Caco-2 (cell line): ENCODE measurements at regions not wholly inside any gene's neighbourhood (a gene's known extent, or its start where the extent isn't known, plus 50 kb on each side); places are given as distances from the start of the nearest gene placed in this dataset.

Experiments used
- BruUV-seq: library from RNA; stranded (reverse); fragments of 400-500 nt; replicated peaks from 2 replicates; lab custom pipeline; 2021; lab: Mats Ljungman, UMichigan
- CTCF ChIA-PET: fragments of 300-600 bp; sonication (Branson Sonifier 250); formaldehyde crosslinking; loops from one replicate; lab custom pipeline; 2022; ENCODE audit warnings: antibody characterized with exemption; lab: Charles Lee
- POLR2A ChIA-PET: fragments of 300-600 bp; sonication (Branson Sonifier 250); formaldehyde crosslinking; loops from one replicate; lab custom pipeline; 2022; ENCODE audit warnings: antibody characterized with exemption; lab: Charles Lee
- DNase-seq, 2 experiments: peaks; one replicate each; pipeline versions ENCODE4 v3.0.0 to v3.0.0-alpha.2; 2020 to 2022
- H3K27me3 ChIP-seq: replicated peaks from 2 replicates; pipeline ENCODE4 v1.6.0; 2011; ENCODE audit warnings: low read length; ENCODE audit not compliant: control insufficient read depth, insufficient read depth
- H3K36me3 ChIP-seq: 2 replicates; pipeline ENCODE4 v1.5.1; 2011; ENCODE audit warnings: low read length; ENCODE audit not compliant: control insufficient read depth, insufficient read depth
- H3K4me1 ChIP-seq: fragments of 250-450 bp; sonication (Bioruptor Pico); 2 replicates; pipeline ENCODE4 v1.5.1; 2020; ENCODE audit warnings: mild to moderate bottlenecking
- H3K4me3 ChIP-seq: 2 replicates; pipeline ENCODE4 v1.5.1; 2011; ENCODE audit warnings: low read depth, mild to moderate bottlenecking, control low read depth, low read length
- H3K9me3 ChIP-seq: fragments of 250-450 bp; sonication (Bioruptor Pico); 2 replicates; pipeline ENCODE4 v1.5.1; 2020; ENCODE audit warnings: mild to moderate bottlenecking, moderate library complexity
- H3K27ac Mint-ChIP-seq: one replicate; pipeline ENCODE4 v1.8.0; 2022; ENCODE audit warnings: mixed read lengths; ENCODE audit not compliant: unreplicated experiment
- H3K27me3 Mint-ChIP-seq: one replicate; pipeline ENCODE4 v1.8.0; 2022; ENCODE audit warnings: mixed read lengths; ENCODE audit not compliant: insufficient read depth, unreplicated experiment
- H3K36me3 Mint-ChIP-seq: one replicate; pipeline ENCODE4 v1.8.0; 2022; ENCODE audit warnings: mild to moderate bottlenecking, mixed read lengths; ENCODE audit not compliant: insufficient read depth, unreplicated experiment
- H3K4me1 Mint-ChIP-seq: one replicate; pipeline ENCODE4 v1.8.0; 2022; ENCODE audit warnings: low read depth, mixed read lengths; ENCODE audit not compliant: unreplicated experiment
- H3K4me3 Mint-ChIP-seq: one replicate; pipeline ENCODE4 v1.8.0; 2022; ENCODE audit warnings: mild to moderate bottlenecking, moderate library complexity, mixed read lengths; ENCODE audit not compliant: unreplicated experiment
- H3K9me3 Mint-ChIP-seq: one replicate; pipeline ENCODE4 v1.8.0; 2022; ENCODE audit warnings: mixed read lengths; ENCODE audit not compliant: unreplicated experiment
- CTCF ChIP-seq, 2 experiments: fragments of 200-600 bp in 1 of 2; IDR thresholded peaks; 1 replicate in 1 of 2; 2 replicates in 1 of 2; pipeline versions ENCODE4 v1.5.1 to v1.8.0; 2011 to 2022; ENCODE audit warnings: antibody characterized with exemption in 1 of 2, control low read depth in 1 of 2, inconsistent platforms in 1 of 2, low read depth in 1 of 2, low read length in 1 of 2, mild to moderate bottlenecking in 1 of 2, moderate library complexity in 1 of 2; ENCODE audit not compliant: insufficient read depth in 1 of 2, severe bottlenecking in 1 of 2, unreplicated experiment in 1 of 2
- intact Hi-C: fragments of 100-400 bp; cut with micrococcal nuclease; formaldehyde crosslinking; loops from one replicate; pipeline ENCODE4 v1.10.0; 2022; ENCODE audit not compliant: unreplicated experiment

GRCh38 chr5:75891736-75892135 is 174.5 kb upstream of the POC5 start:
- Histone ChIP-seq H3K4me1 (no peaks in the 10 kb centered on the region), H3K4me3 (no peak overlapping the region), H3K27me3 (no peaks in the 10 kb centered on the region), H3K36me3 (no peaks in the 10 kb centered on the region), H3K9me3 (no peaks in the 10 kb centered on the region)
- ChIA-PET POLR2A (no interaction called here), CTCF (no interaction called here)
- BruUV-seq, result no TSS peak
- Mint-ChIP-seq H3K4me3 (no peak overlapping the region), H3K27ac (no peak overlapping the region), H3K9me3 (no peaks in the 10 kb centered on the region), H3K27me3 (peaks cover 8% of the 10 kb centered on the region), H3K4me1 (no peaks in the 10 kb centered on the region), H3K36me3 (no peaks in the 10 kb centered on the region)
- TF ChIP-seq CTCF (IDR thresholded peaks at IDR 0.05; ENCODE audit: insufficient read depth in 1 of 2, low read depth in 1 of 2, low read length in 1 of 2, severe bottlenecking in 1 of 2, unreplicated experiment in 1 of 2), result no peak
- no peak for DNase-seq
- intact Hi-C loops, result loop anchor here (10.0 kb wide), 1 partner anchor 363 kb away; no protein-coding TSS in a partner anchor

GRCh38 chr5:75891020-75891419 is 173.8 kb upstream of the POC5 start:
- no peak overlapping the region for H3K27ac Mint-ChIP-seq
- H3K9me3 Mint-ChIP-seq, result no peaks in the 10 kb centered on the region
- peaks cover 8% of the 10 kb centered on the region for H3K27me3 Mint-ChIP-seq
- no TSS peak for BruUV-seq
- ChIA-PET POLR2A (no interaction called here), CTCF (no interaction called here)
- Histone ChIP-seq H3K9me3 (no peaks in the 10 kb centered on the region), H3K36me3 (no peaks in the 10 kb centered on the region), H3K27me3 (no peaks in the 10 kb centered on the region), H3K4me3 (no peak overlapping the region), H3K4me1 (no peaks in the 10 kb centered on the region)
- no peak overlapping the region for H3K4me3 Mint-ChIP-seq
- TF ChIP-seq CTCF (IDR thresholded peaks at IDR 0.05; ENCODE audit: insufficient read depth in 1 of 2, low read depth in 1 of 2, low read length in 1 of 2, severe bottlenecking in 1 of 2, unreplicated experiment in 1 of 2), result no peak
- no peaks in the 10 kb centered on the region for H3K4me1 Mint-ChIP-seq
- intact Hi-C loops, result loop anchor here (10.0 kb wide), 1 partner anchor 364 kb away; no protein-coding TSS in a partner anchor
- DNase-seq, result no peak
- H3K36me3 Mint-ChIP-seq, result no peaks in the 10 kb centered on the region

- Histone ChIP-seq H3K27me3 (no peaks in the 10 kb centered on the region), H3K4me1 (no peaks in the 10 kb centered on the region), H3K36me3 (no peaks in the 10 kb centered on the region), H3K4me3 (no peak overlapping the region), H3K9me3 (no peaks in the 10 kb centered on the region)
- Mint-ChIP-seq H3K27ac (no peak overlapping the region), H3K4me3 (no peak overlapping the region), H3K9me3 (no peaks in the 10 kb centered on the region), H3K36me3 (no peaks in the 10 kb centered on the region), H3K27me3 (peaks cover 8% of the 10 kb centered on the region), H3K4me1 (no peaks in the 10 kb centered on the region)
- BruUV-seq, result no TSS peak
- ChIA-PET POLR2A (no interaction called here), CTCF (no interaction called here)
- TF ChIP-seq CTCF (IDR thresholded peaks at IDR 0.05; ENCODE audit: insufficient read depth in 1 of 2, low read depth in 1 of 2, low read length in 1 of 2, severe bottlenecking in 1 of 2, unreplicated experiment in 1 of 2), result no peak
- intact Hi-C loops, result loop anchor here (10.0 kb wide), 1 partner anchor 364 kb away; no protein-coding TSS in a partner anchor
- DNase-seq, result no peak
Measured at GRCh38 chr5:75890546-75890945, 173.3 kb upstream of the POC5 start.
